CD4-positive, alpha-beta T cell (primary cell): ENCODE measurements at regions not wholly inside any gene's neighbourhood (a gene's known extent, or its start where the extent isn't known, plus 50 kb on each side); places are given as distances from the start of the nearest gene placed in this dataset.

Source experiments
- ATAC-seq: fragments of 200-7000 bp; cut with Tn5 transposase; one replicate; pipeline ENCODE4 v1.10.0; 2022; ENCODE audit warnings: mild to moderate bottlenecking; ENCODE audit not compliant: poor library complexity
- CTCF ChIA-PET: fragments of 350-600 bp; sonication (Branson Sonifier 250); formaldehyde crosslinking; loops from one replicate; lab custom pipeline; 2021; ENCODE audit warnings: antibody characterized with exemption, inconsistent platforms; lab: Charles Lee
- POLR2A ChIA-PET: fragments of 350-600 bp; sonication (Branson Sonifier 250); formaldehyde crosslinking; loops from one replicate; lab custom pipeline; 2021; ENCODE audit warnings: antibody characterized with exemption, inconsistent platforms; lab: Charles Lee
- DNase-seq, 14 experiments: peaks; one replicate each; pipeline ENCODE4 v3.0.0-alpha.2; 2013 to 2020; ENCODE audit warnings: mixed read lengths in 2 of 14
- H3K27ac ChIP-seq, 2 donors: one replicate each; pipeline versions ENCODE4 v1.5.1 to v1.7.0; 2013; ENCODE audit warnings: low read length in 2 of 2, low read depth in 1 of 2, mild to moderate bottlenecking in 1 of 2
- H3K27me3 ChIP-seq, 2 experiments: 1 replicate in 1 of 2; 2 replicates in 1 of 2; pipeline versions ENCODE4 v1.6.1 to v1.7.0; 2013; ENCODE audit warnings: low read length in 2 of 2, control low read depth in 1 of 2, mild to moderate bottlenecking in 1 of 2, moderate library complexity in 1 of 2; ENCODE audit not compliant: insufficient read depth in 2 of 2, control insufficient read depth in 1 of 2
- H3K36me3 ChIP-seq: one replicate; pipeline ENCODE4 v1.6.1; 2013; ENCODE audit warnings: low read length, control low read depth; ENCODE audit not compliant: insufficient read depth
- H3K4me1 ChIP-seq: one replicate; pipeline ENCODE4 v1.6.1; 2013; ENCODE audit warnings: low read length, control low read depth; ENCODE audit not compliant: insufficient read depth
- H3K4me3 ChIP-seq: one replicate; pipeline ENCODE4 v1.5.1; 2013; ENCODE audit warnings: mild to moderate bottlenecking, low read length, moderate library complexity
- H3K9me3 ChIP-seq, 2 experiments: 1 replicate in 1 of 2; 2 replicates in 1 of 2; pipeline versions ENCODE4 v1.6.1 to v1.7.0; 2013; ENCODE audit warnings: low read length in 2 of 2, mild to moderate bottlenecking in 2 of 2, control low read depth in 1 of 2, moderate library complexity in 1 of 2; ENCODE audit not compliant: control insufficient read depth in 1 of 2, insufficient read depth in 1 of 2
- H3K27ac Mint-ChIP-seq: one replicate; pipeline ENCODE4 v1.8.0; 2020; ENCODE audit warnings: mixed read lengths
- H3K27me3 Mint-ChIP-seq: one replicate; pipeline ENCODE4 v1.8.0; 2021; ENCODE audit warnings: mixed read lengths
- H3K36me3 Mint-ChIP-seq: one replicate; pipeline ENCODE4 v1.8.0; 2021; ENCODE audit warnings: low read depth, mixed read lengths
- H3K4me1 Mint-ChIP-seq: one replicate; pipeline ENCODE4 v1.8.0; 2021; ENCODE audit warnings: low read depth, mixed read lengths
- H3K4me3 Mint-ChIP-seq: one replicate; pipeline ENCODE4 v1.8.0; 2020; ENCODE audit warnings: mild to moderate bottlenecking, mixed read lengths
- H3K9me3 Mint-ChIP-seq: one replicate; pipeline ENCODE4 v1.8.0; 2020; ENCODE audit warnings: mixed read lengths
- intact Hi-C, 2 experiments: fragments of 100-400 bp; cut with DNase I in 1 of 2; cut with micrococcal nuclease in 1 of 2; formaldehyde crosslinking; loops; one replicate each; pipeline versions ENCODE4 v1.15.1 to v1.9.0; 2023 to 2025; cut with DNase I, micrococcal nuclease
- TF ChIP-seq, protein P1 (sequence below): fragments of 200-600 bp; IDR thresholded peaks from one replicate; pipeline ENCODE4 v1.8.0; 2022; ENCODE audit warnings: antibody characterized with exemption, mild to moderate bottlenecking

DNA sequence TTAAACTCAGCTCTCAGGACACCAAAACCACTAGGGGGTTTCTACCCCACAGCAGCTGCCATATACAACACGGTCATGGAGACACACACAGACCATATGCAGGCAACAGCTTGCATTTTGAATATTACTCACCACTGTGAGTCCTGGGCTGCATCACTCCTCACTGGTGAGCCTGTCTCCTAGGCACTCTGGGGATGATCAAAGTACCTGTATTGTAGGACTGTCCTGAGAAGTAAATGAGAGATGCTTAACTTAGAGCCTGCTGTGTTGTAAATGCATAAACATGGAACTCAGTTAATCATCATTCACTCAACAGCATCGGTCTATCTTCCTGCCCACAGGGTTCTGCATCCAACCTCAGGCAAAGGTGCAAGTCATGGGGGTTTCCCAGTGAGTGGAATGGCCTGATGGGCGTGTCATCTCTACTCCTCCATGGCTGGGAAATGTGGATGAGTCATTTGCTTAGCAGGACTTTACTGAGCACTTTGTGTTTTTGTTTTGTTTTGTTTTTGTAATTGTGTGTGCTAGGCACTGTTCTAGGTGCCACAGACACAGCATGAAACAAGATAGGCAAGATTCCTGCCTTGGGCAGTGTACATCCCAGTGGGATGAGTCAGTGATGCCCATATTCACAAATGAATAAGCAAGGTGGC, 1141.2 kb upstream of the TMEM132C start:
- H3K4me1 Mint-ChIP-seq, result no peaks in the 10 kb centered on the region
- ATAC-seq, result no peak
- no peaks in the 10 kb centered on the region for H3K9me3 ChIP-seq
- no peaks in the 10 kb centered on the region for H3K36me3 ChIP-seq
- H3K27ac ChIP-seq, result no peak overlapping the region
- H3K4me3 ChIP-seq, result no peak overlapping the region
- POLR2A ChIA-PET, result no interaction called here
- H3K36me3 Mint-ChIP-seq, result no peaks in the 10 kb centered on the region
- H3K9me3 Mint-ChIP-seq, result no peaks in the 10 kb centered on the region
- intact Hi-C loops, result no loop called here
- H3K4me3 Mint-ChIP-seq, result no peak overlapping the region
- TF ChIP-seq, protein P1, sequence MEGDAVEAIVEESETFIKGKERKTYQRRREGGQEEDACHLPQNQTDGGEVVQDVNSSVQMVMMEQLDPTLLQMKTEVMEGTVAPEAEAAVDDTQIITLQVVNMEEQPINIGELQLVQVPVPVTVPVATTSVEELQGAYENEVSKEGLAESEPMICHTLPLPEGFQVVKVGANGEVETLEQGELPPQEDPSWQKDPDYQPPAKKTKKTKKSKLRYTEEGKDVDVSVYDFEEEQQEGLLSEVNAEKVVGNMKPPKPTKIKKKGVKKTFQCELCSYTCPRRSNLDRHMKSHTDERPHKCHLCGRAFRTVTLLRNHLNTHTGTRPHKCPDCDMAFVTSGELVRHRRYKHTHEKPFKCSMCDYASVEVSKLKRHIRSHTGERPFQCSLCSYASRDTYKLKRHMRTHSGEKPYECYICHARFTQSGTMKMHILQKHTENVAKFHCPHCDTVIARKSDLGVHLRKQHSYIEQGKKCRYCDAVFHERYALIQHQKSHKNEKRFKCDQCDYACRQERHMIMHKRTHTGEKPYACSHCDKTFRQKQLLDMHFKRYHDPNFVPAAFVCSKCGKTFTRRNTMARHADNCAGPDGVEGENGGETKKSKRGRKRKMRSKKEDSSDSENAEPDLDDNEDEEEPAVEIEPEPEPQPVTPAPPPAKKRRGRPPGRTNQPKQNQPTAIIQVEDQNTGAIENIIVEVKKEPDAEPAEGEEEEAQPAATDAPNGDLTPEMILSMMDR, result no peak
- peak in 2 of 14 experiments; percentile 18 to 23 for DNase-seq
- CTCF ChIA-PET, result no interaction called here
- H3K4me1 ChIP-seq, result no peaks in the 10 kb centered on the region
- no peak overlapping the region for H3K27ac Mint-ChIP-seq
- H3K27me3 ChIP-seq, result peaks cover 2 to 6% of the 10 kb centered on the region in 2 experiments
- H3K27me3 Mint-ChIP-seq, result peaks cover 11% of the 10 kb centered on the region

DNA sequence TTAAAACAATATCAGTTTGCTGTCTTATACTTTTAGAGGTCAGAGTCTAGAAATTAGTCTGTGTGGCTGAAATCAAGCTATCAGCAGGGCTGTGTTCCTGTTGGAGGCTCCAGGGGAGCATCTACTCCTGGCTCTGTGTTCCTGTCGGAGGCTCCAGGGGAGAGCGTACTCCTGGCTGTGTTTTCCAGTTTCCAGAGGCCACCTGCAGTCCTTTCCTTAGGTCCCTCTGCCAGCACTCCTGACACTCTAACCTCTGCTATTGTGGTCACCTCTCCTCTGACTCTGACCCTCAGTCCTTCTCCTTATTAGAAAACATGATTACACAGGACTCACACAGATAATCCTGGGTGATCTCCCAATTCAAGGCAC, 1140.7 kb upstream of the TMEM132C start:
- Histone ChIP-seq H3K4me1 (no peaks in the 10 kb centered on the region), H3K9me3 (no peaks in the 10 kb centered on the region), H3K27me3 (peaks cover 2 to 6% of the 10 kb centered on the region in 2 experiments), H3K36me3 (no peaks in the 10 kb centered on the region), H3K4me3 (no peak overlapping the region), H3K27ac (no peak overlapping the region)
- Mint-ChIP-seq H3K36me3 (no peaks in the 10 kb centered on the region), H3K27me3 (peaks cover 11% of the 10 kb centered on the region), H3K9me3 (no peaks in the 10 kb centered on the region), H3K27ac (no peak overlapping the region), H3K4me3 (no peak overlapping the region), H3K4me1 (no peaks in the 10 kb centered on the region)
- ATAC-seq (no peak), DNase-seq (no peak)
- ChIA-PET CTCF (no interaction called here), POLR2A (no interaction called here)
- TF ChIP-seq, protein P1, result no peak
- intact Hi-C loops, result no loop called here

GRCh38 chr12:127127897-127128296, 1139.1 kb upstream of the TMEM132C start:
- intact Hi-C loops, result no loop called here
- no peak overlapping the region for H3K27ac Mint-ChIP-seq
- H3K9me3 Mint-ChIP-seq, result no peaks in the 10 kb centered on the region
- H3K4me1 Mint-ChIP-seq, result no peaks in the 10 kb centered on the region
- no peaks in the 10 kb centered on the region for H3K9me3 ChIP-seq
- H3K36me3 ChIP-seq, result no peaks in the 10 kb centered on the region
- H3K36me3 Mint-ChIP-seq, result no peaks in the 10 kb centered on the region
- peaks cover 5% of the 10 kb centered on the region for H3K27me3 Mint-ChIP-seq
- no peak for DNase-seq
- ATAC-seq, result no peak
- H3K27ac ChIP-seq, result no peak overlapping the region
- H3K4me3 ChIP-seq, result no peak overlapping the region
- CTCF ChIA-PET, result no interaction called here
- no peaks in the 10 kb centered on the region for H3K4me1 ChIP-seq
- no peak overlapping the region for H3K4me3 Mint-ChIP-seq
- peaks cover 0 to 6% of the 10 kb centered on the region in 2 experiments for H3K27me3 ChIP-seq
- POLR2A ChIA-PET, result no interaction called here
- TF ChIP-seq, protein P1, result no peak
